H1 (cell line): ENCODE measurements at regions not wholly inside any gene's neighbourhood (a gene's known extent, or its start where the extent isn't known, plus 50 kb on each side); places are given as distances from the start of the nearest gene placed in this dataset.
"Not testable (repeated sequence)": the region's sequence is repeated elsewhere in the genome, so short reads cannot be mapped to it uniquely, and the experiment has no call there.

ENCODE experiments used
- CBX5 ChIP-seq: fragments of 300-800, 300-1000 bp; sonication (generic); IDR thresholded peaks from 2 replicates; pipeline ENCODE4 v1.7.1; 2016; ENCODE audit warnings: antibody characterized with exemption, low read length, low read depth
- CHD2 ChIP-seq: IDR thresholded peaks from 2 replicates; pipeline ENCODE4 v1.6.1; 2012; ENCODE audit warnings: low read length, improper control_type of control experiment
- CTCF ChIP-seq, 3 experiments: IDR thresholded peaks; 1 replicate in 2 of 3; 2 replicates in 1 of 3; pipeline versions ENCODE4 v1.5.1 to v1.6.1; 2011; ENCODE audit warnings: low read length in 3 of 3, mild to moderate bottlenecking in 3 of 3, inconsistent platforms in 2 of 3, low read depth in 1 of 3, moderate library complexity in 1 of 3; ENCODE audit not compliant: insufficient read depth in 1 of 3; ENCODE audit errors: control extremely low read depth in 1 of 3
- EGR1 ChIP-seq: IDR thresholded peaks from 2 replicates; pipeline ENCODE4 v1.6.1; 2011; ENCODE audit warnings: low read depth, low read length, borderline replicate concordance
- EZH2 ChIP-seq: fragments of 200-600 bp; sonication (generic); IDR thresholded peaks from 2 replicates; pipeline ENCODE4 v1.7.1; 2012; ENCODE audit warnings: low read depth, mild to moderate bottlenecking, moderate library complexity, low read length, inconsistent platforms; ENCODE audit not compliant: severe bottlenecking
- GABPA ChIP-seq: IDR thresholded peaks from 2 replicates; pipeline ENCODE4 v1.6.1; 2011; ENCODE audit warnings: mild to moderate bottlenecking, low read length, moderate library complexity, borderline replicate concordance; ENCODE audit not compliant: insufficient read depth
- GTF2F1 ChIP-seq: IDR thresholded peaks from 2 replicates; pipeline ENCODE4 v1.6.1; 2012; ENCODE audit warnings: low read depth, low read length, improper control_type of control experiment, borderline replicate concordance
- MAFK ChIP-seq: IDR thresholded peaks from 2 replicates; pipeline ENCODE4 v1.6.1; 2012; ENCODE audit warnings: low read depth, mild to moderate bottlenecking, improper control_type of control experiment, low read length
- POLR2A ChIP-seq, 2 experiments: IDR thresholded peaks; 1 replicate in 1 of 2; 2 replicates in 1 of 2; pipeline ENCODE4 v1.6.1; 2011; ENCODE audit warnings: low read depth in 2 of 2, low read length in 2 of 2, mild to moderate bottlenecking in 2 of 2; ENCODE audit errors: control extremely low read depth in 1 of 2
- POLR2AphosphoS5 ChIP-seq: IDR thresholded peaks from 2 replicates; pipeline ENCODE4 v1.6.1; 2011; ENCODE audit warnings: low read depth, low read length
- RFX5 ChIP-seq: IDR thresholded peaks from 2 replicates; pipeline ENCODE4 v1.6.1; 2011; ENCODE audit warnings: low read depth, low read length, improper control_type of control experiment, borderline replicate concordance
- SP1 ChIP-seq: IDR thresholded peaks from 2 replicates; pipeline ENCODE4 v1.6.1; 2011; ENCODE audit warnings: low read depth, low read length
- TEAD4 ChIP-seq: IDR thresholded peaks from 2 replicates; pipeline ENCODE4 v1.6.1; 2012; ENCODE audit warnings: low read depth, low read length, inconsistent platforms, mixed read lengths

- TF ChIP-seq POLR2AphosphoS5; CTCF (IDR thresholded peaks at IDR 0.05; ENCODE audit: control extremely low read depth in 1 of 3, insufficient read depth in 1 of 3, low read depth in 1 of 3, low read length in 3 of 3); RFX5; CHD2; SP1; POLR2A (IDR thresholded peaks at IDR 0.05; ENCODE audit: control extremely low read depth in 1 of 2, low read depth in 2 of 2, low read length in 2 of 2); EZH2; TEAD4; GTF2F1; MAFK; CBX5; EGR1; GABPA: not testable (repeated sequence)
Observed at GRCh38 chr6:167421944-167422343, 97.1 kb downstream of the TTLL2 start.
